ENCODE measurements at regions not wholly inside any gene's neighbourhood (a gene's known extent, or its start where the extent isn't known, plus 50 kb on each side); places are given as distances from the start of the nearest gene placed in this dataset.
"Not testable (repeated sequence)": the region's sequence is repeated elsewhere in the genome, so short reads cannot be mapped to it uniquely, and the experiment has no call there.

GRCh38 chr10:61257136-61257535 is 196.0 kb downstream of the TMEM26 start:
- Histone ChIP-seq H3K36me3 (replicated peaks in 1 of 2; ENCODE audit: control insufficient read depth in 1 of 2, insufficient read depth in 2 of 2, low read length in 2 of 2) (no peaks in the 10 kb centered on the region), H3K9ac (ENCODE audit: insufficient read depth, low read length, poor library complexity, severe bottlenecking) (no peak overlapping the region), H3K4me2 (replicated peaks; ENCODE audit: extremely low read depth, low read length, poor library complexity, severe bottlenecking) (no peak overlapping the region), H3K4me3 (replicated peaks in 1 of 3; ENCODE audit: low read depth in 2 of 3, low read length in 3 of 3) (no peak overlapping the region), H3K79me2 (ENCODE audit: insufficient read depth, low read length) (no peaks in the 10 kb centered on the region), H3K9me3 (replicated peaks in 1 of 2; ENCODE audit: control insufficient read depth in 1 of 2, insufficient read depth in 1 of 2, low read length in 2 of 2) (peaks cover 5 to 12% of the 10 kb centered on the region in 2 donors), H3K27ac (ENCODE audit: low read depth in 1 of 2, low read length in 2 of 2) (no peak overlapping the region), H3K27me3 (ENCODE audit: control insufficient read depth in 2 of 2, insufficient read depth in 2 of 2, low read length in 2 of 2) (no peaks in the 10 kb centered on the region), H2AFZ (ENCODE audit: insufficient read depth, low read depth, low read length, poor library complexity, severe bottlenecking) (no peak overlapping the region), H4K20me1 (ENCODE audit: insufficient read depth, low read length) (no peaks in the 10 kb centered on the region), H3K4me1 (ENCODE audit: control insufficient read depth in 1 of 2, insufficient read depth in 2 of 2, low read length in 2 of 2) (no peaks in the 10 kb centered on the region)
- H3K4me3 Mint-ChIP-seq, result no peak overlapping the region
- no peak for TF ChIP-seq CTCF (IDR thresholded peaks at IDR 0.05)
- H3K27me3 Mint-ChIP-seq (ENCODE audit: low read depth in 3 of 3), result no peaks in the 10 kb centered on the region
- no peak for DNase-seq
- no peaks in the 10 kb centered on the region for H3K4me1 Mint-ChIP-seq
- H3K27ac Mint-ChIP-seq, result no peak overlapping the region
- intact Hi-C loops (cut with micrococcal nuclease), result no loop called here
- H3K36me3 Mint-ChIP-seq, result no peaks in the 10 kb centered on the region
- H3K9me3 Mint-ChIP-seq, result peaks cover 12 to 26% (median 22%) of the 10 kb centered on the region in 7 donors
- 97% methylated on average over 5 of the region's 6 CpGs for WGBS (ENCODE audit: insufficient coverage)

GRCh38 chr10:61252326-61252725 is 200.9 kb downstream of the TMEM26 start:
- intact Hi-C loops (cut with micrococcal nuclease); H3K4me1 Mint-ChIP-seq; H3K36me3 Mint-ChIP-seq; H3K9me3 ChIP-seq (replicated peaks in 1 of 2; ENCODE audit: control insufficient read depth in 1 of 2, insufficient read depth in 1 of 2, low read length in 2 of 2); H3K27ac Mint-ChIP-seq; H3K27ac ChIP-seq (ENCODE audit: low read depth in 1 of 2, low read length in 2 of 2); H3K4me2 ChIP-seq (replicated peaks; ENCODE audit: extremely low read depth, low read length, poor library complexity, severe bottlenecking); H2AFZ ChIP-seq (ENCODE audit: insufficient read depth, low read depth, low read length, poor library complexity, severe bottlenecking); H3K27me3 Mint-ChIP-seq (ENCODE audit: low read depth in 3 of 3); H3K79me2 ChIP-seq (ENCODE audit: insufficient read depth, low read length); H3K4me1 ChIP-seq (ENCODE audit: control insufficient read depth in 1 of 2, insufficient read depth in 2 of 2, low read length in 2 of 2); H3K27me3 ChIP-seq (ENCODE audit: control insufficient read depth in 2 of 2, insufficient read depth in 2 of 2, low read length in 2 of 2); H3K4me3 Mint-ChIP-seq; H3K9ac ChIP-seq (ENCODE audit: insufficient read depth, low read length, poor library complexity, severe bottlenecking); H4K20me1 ChIP-seq (ENCODE audit: insufficient read depth, low read length); DNase-seq; H3K4me3 ChIP-seq (replicated peaks in 1 of 3; ENCODE audit: low read depth in 2 of 3, low read length in 3 of 3); H3K36me3 ChIP-seq (replicated peaks in 1 of 2; ENCODE audit: control insufficient read depth in 1 of 2, insufficient read depth in 2 of 2, low read length in 2 of 2): not testable (repeated sequence)
- no CpG with 5 or more reads among the region's 1 CpG for WGBS (ENCODE audit: insufficient coverage)
- H3K9me3 Mint-ChIP-seq, result peaks cover 6 to 18% (median 13%) of the 10 kb centered on the region in 7 donors

All from CD14-positive monocyte (primary cell).